NCI-H2196 (cell line): ENCODE measurements at regions not wholly inside any gene's neighbourhood (a gene's known extent, or its start where the extent isn't known, plus 50 kb on each side); places are given as distances from the start of the nearest gene placed in this dataset.
"Not testable (repeated sequence)": the region's sequence is repeated elsewhere in the genome, so short reads cannot be mapped to it uniquely, and the experiment has no call there.

ENCODE experiments used
- DNase-seq: peaks from one replicate; lab custom pipeline; 2025; ENCODE audit not compliant: unreplicated experiment; lab: John Stamatoyannopoulos, UW

- DNase-seq, result no peak
These were observed 197.4 kb downstream of the UQCRFS1 start for GRCh38 chr19:29015569-29015968.

GRCh38 chr19:29014857-29015436 lies 198.0 kb downstream of the UQCRFS1 start:
- DNase-seq, result no peak

GRCh38 chr19:29013988-29014387 lies 199.0 kb downstream of the UQCRFS1 start:
- no peak for DNase-seq

- no peak for DNase-seq
These were observed 199.6 kb downstream of the UQCRFS1 start for GRCh38 chr19:29013325-29013724.

- no peak for DNase-seq
These were observed 200.5 kb downstream of the UQCRFS1 start for GRCh38 chr19:29012457-29012856.

GRCh38 chr19:29010276-29010675 lies 202.7 kb downstream of the UQCRFS1 start:
- no peak for DNase-seq

GRCh38 chr19:29006057-29006735 lies 206.8 kb downstream of the UQCRFS1 start:
- no peak for DNase-seq

GRCh38 chr19:29004796-29005195 lies 208.2 kb downstream of the UQCRFS1 start:
- no peak for DNase-seq

- DNase-seq, result no peak
These were observed 209.1 kb downstream of the UQCRFS1 start for GRCh38 chr19:29003641-29004409.

- DNase-seq, result no peak
These were observed 210.6 kb downstream of the UQCRFS1 start for GRCh38 chr19:29002336-29002735.

- DNase-seq, result no peak
These were observed 211.2 kb downstream of the UQCRFS1 start for GRCh38 chr19:29001597-29002245.

- DNase-seq, result no peak
These were observed 211.8 kb downstream of the UQCRFS1 start for GRCh38 chr19:29001141-29001581.

GRCh38 chr19:28999724-29000433 lies 213.1 kb downstream of the UQCRFS1 start:
- no peak for DNase-seq

- DNase-seq, result no peak
These were observed 214.0 kb downstream of the UQCRFS1 start for GRCh38 chr19:28998974-28999373.

GRCh38 chr19:28997866-28998265 lies 215.1 kb downstream of the UQCRFS1 start:
- not testable (repeated sequence) for DNase-seq

GRCh38 chr19:28990522-28990921 lies 222.4 kb downstream of the UQCRFS1 start:
- no peak for DNase-seq

GRCh38 chr19:28989739-28990138 lies 223.2 kb downstream of the UQCRFS1 start:
- no peak for DNase-seq

GRCh38 chr19:28988066-28988465 lies 224.9 kb downstream of the UQCRFS1 start:
- no peak for DNase-seq

GRCh38 chr19:28987177-28987576 lies 225.8 kb downstream of the UQCRFS1 start:
- DNase-seq, result no peak

- no peak for DNase-seq
These were observed 227.8 kb downstream of the UQCRFS1 start for GRCh38 chr19:28985201-28985600.

- DNase-seq, result no peak
These were observed 228.6 kb downstream of the UQCRFS1 start for GRCh38 chr19:28984315-28984714.
